ENCODE measurements at regions not wholly inside any gene's neighbourhood (a gene's known extent, or its start where the extent isn't known, plus 50 kb on each side); places are given as distances from the start of the nearest gene placed in this dataset.

DNA sequence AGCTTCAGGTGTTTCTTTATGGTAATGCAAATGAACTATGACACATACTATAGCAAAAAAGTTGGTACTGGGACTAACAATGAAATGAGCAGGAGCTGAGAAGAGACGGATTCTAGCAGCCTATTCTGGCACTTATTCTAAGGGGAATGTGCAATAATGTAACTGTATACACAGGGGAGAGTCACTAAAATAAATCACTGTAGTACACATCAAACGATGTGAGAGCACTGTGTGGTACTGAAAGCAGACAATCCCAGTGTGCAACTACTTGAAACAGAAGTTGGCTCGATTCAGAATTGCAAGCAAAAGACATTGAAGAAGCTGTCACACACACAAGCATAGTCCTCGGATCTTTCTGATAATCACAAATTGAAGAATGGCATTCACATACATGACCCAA is 1713.0 kb upstream of the CDH9 start:
- no peaks in the 10 kb centered on the region for H3K27me3 Mint-ChIP-seq (ENCODE audit: insufficient read depth)
- 0 out of 2 replicates have a peak, but pooled peaks cover 4% of the 10 kb centered on the region for H3K36me3 Mint-ChIP-seq (ENCODE audit: low read depth)
- no peak overlapping the region for H3K4me3 Mint-ChIP-seq
- H3K9me3 Mint-ChIP-seq: peaks cover 31% of the 10 kb centered on the region
- no peak overlapping the region for H3K27ac Mint-ChIP-seq
- no peak for TF ChIP-seq CTCF (IDR thresholded peaks at IDR 0.05)
- no peak for DNase-seq
- no peaks in the 10 kb centered on the region for H3K4me1 Mint-ChIP-seq (ENCODE audit: low read depth)

DNA sequence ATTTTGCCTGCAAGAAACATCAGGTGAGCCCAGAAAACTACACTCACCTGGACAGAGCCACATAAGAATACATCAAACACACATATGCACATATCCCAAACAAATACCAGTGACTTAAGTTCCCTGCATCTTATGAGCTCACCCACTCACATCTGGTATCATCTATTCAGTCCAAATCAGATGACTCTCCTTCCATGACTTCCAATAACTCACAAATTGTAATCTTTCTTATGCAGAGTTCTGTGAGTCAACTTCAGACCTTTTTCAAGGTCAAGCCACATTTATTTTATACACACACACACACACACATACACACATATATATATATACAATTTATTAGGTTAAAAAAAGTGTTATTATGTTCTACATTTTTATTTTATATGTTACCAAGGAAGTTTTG is 1711.9 kb upstream of the CDH9 start:
- Mint-ChIP-seq H3K36me3 (ENCODE audit: low read depth) (0 out of 2 replicates have a peak, but pooled peaks cover 4% of the 10 kb centered on the region), H3K27ac (no peak overlapping the region), H3K4me3 (no peak overlapping the region), H3K9me3 (peaks cover 28% of the 10 kb centered on the region), H3K4me1 (ENCODE audit: low read depth) (no peaks in the 10 kb centered on the region), H3K27me3 (ENCODE audit: insufficient read depth) (no peaks in the 10 kb centered on the region)
- no peak for DNase-seq
- no peak for TF ChIP-seq CTCF (IDR thresholded peaks at IDR 0.05)

DNA sequence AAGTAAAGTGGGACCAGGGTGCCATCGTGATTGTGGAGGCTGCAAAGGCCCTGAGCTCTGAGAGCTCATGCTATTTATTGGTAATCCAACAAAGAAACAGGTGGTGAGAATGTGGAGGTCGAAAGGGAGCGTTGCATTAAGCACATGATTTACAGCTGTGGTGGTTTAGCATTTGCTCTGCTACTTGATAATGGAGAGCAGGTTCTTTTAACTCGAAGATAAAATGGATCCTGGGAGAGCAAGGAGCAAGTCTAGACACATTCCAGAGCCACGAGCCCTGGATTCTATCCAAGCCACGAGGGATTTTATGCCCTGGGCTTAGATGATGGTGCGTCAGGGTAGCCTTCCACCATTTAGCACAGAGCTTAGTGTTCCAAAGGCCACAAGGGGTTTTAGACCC is 1710.1 kb upstream of the CDH9 start:
- no peak for TF ChIP-seq CTCF (IDR thresholded peaks at IDR 0.05)
- Mint-ChIP-seq H3K27me3 (ENCODE audit: insufficient read depth) (no peaks in the 10 kb centered on the region), H3K27ac (no peak overlapping the region), H3K36me3 (ENCODE audit: low read depth) (0 out of 2 replicates have a peak, but pooled peaks cover 4% of the 10 kb centered on the region), H3K9me3 (peaks cover 24% of the 10 kb centered on the region), H3K4me1 (ENCODE audit: low read depth) (no peaks in the 10 kb centered on the region), H3K4me3 (no peak overlapping the region)
- no peak for DNase-seq

DNA sequence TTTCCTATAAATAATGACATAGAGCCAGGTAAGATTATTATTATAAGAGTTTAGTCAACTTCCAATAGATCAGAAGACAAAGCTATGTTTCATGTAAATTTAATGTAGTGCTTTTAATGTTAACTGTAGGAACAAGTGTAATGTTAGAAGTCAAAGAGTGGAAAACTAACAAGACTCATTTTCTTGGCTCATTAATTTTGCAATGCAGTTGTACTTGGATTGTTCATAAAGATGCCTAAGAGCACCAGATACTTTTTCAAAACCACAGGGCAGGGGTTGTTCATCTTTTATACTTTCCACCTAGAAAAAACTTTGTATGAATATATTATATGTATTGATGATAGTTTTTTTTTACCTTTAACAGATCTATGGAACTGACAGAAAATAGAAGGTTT is 1705.3 kb upstream of the CDH9 start:
- peaks cover 24% of the 10 kb centered on the region for H3K9me3 Mint-ChIP-seq
- H3K4me1 Mint-ChIP-seq (ENCODE audit: low read depth): no peaks in the 10 kb centered on the region
- H3K27ac Mint-ChIP-seq: no peak overlapping the region
- H3K4me3 Mint-ChIP-seq: no peak overlapping the region
- H3K36me3 Mint-ChIP-seq (ENCODE audit: low read depth): 0 out of 2 replicates have a peak, but pooled peaks cover 4% of the 10 kb centered on the region
- H3K27me3 Mint-ChIP-seq (ENCODE audit: insufficient read depth): no peaks in the 10 kb centered on the region
- TF ChIP-seq CTCF (IDR thresholded peaks at IDR 0.05): no peak
- no peak for DNase-seq

DNA sequence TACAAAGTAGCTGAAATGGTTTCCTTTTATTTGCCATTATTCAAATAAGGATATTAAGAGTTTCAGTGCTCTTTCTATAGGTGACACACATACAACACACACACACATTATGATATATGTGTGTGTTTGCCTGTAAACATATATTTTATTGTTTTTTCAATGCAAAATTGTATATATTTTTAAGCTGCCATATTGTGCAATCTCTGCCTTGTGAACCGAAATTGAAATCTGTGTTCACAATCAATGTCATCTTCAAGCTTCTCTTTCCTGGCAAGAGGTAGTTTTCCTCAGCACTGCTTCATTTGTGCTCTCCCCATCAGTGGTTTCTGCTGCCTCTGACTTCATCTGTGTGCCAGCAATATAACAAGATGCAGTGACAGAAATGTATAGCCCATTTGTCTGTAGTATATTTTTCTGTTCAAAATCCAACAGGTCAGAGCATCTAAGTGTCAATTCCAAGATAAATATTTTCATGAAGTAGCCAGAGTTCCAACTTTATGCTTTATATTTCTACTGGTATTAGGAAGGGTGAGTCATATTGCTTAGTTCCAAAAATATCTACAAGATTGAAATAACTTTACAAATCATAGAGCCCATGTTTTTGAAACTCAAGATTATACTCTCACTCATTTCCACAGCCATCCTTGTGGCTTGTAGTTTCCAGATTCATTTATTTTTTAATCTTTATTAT is 1704.8 kb upstream of the CDH9 start:
- Mint-ChIP-seq H3K36me3 (ENCODE audit: low read depth) (0 out of 2 replicates have a peak, but pooled peaks cover 2% of the 10 kb centered on the region), H3K27ac (no peak overlapping the region), H3K4me3 (no peak overlapping the region), H3K4me1 (ENCODE audit: low read depth) (no peaks in the 10 kb centered on the region), H3K9me3 (peaks cover 22% of the 10 kb centered on the region), H3K27me3 (ENCODE audit: insufficient read depth) (no peaks in the 10 kb centered on the region)
- TF ChIP-seq CTCF (IDR thresholded peaks at IDR 0.05): no peak
- no peak for DNase-seq
